ENCODE measurements at regions not wholly inside any gene's neighbourhood (a gene's known extent, or its start where the extent isn't known, plus 50 kb on each side); places are given as distances from the start of the nearest gene placed in this dataset.

- Mint-ChIP-seq H3K4me3 (no peak overlapping the region), H3K4me1 (ENCODE audit: low read depth) (no peaks in the 10 kb centered on the region), H3K36me3 (ENCODE audit: low read depth) (no peaks in the 10 kb centered on the region), H3K27me3 (ENCODE audit: insufficient read depth) (no peaks in the 10 kb centered on the region; the same call in 1 of the 2 replicates), H3K9me3 (no peaks in the 10 kb centered on the region), H3K27ac (no peak overlapping the region)
- DNase-seq, result no peak
- TF ChIP-seq CTCF (IDR thresholded peaks at IDR 0.05), result no peak
These were observed 579.2 kb upstream of the ADGRL2 start for GRCh38 chr1:81221564-81221963.

GRCh38 chr1:81220614-81221071 lies 580.1 kb upstream of the ADGRL2 start:
- H3K27me3 Mint-ChIP-seq (ENCODE audit: insufficient read depth), result no peaks in the 10 kb centered on the region; the same call in 1 of the 2 replicates
- no peak overlapping the region for H3K4me3 Mint-ChIP-seq
- TF ChIP-seq CTCF (IDR thresholded peaks at IDR 0.05), result no peak
- H3K27ac Mint-ChIP-seq, result no peak overlapping the region
- no peak for DNase-seq
- no peaks in the 10 kb centered on the region for H3K4me1 Mint-ChIP-seq (ENCODE audit: low read depth)
- H3K36me3 Mint-ChIP-seq (ENCODE audit: low read depth), result no peaks in the 10 kb centered on the region
- no peaks in the 10 kb centered on the region for H3K9me3 Mint-ChIP-seq

GRCh38 chr1:81217058-81217457 lies 583.7 kb upstream of the ADGRL2 start:
- Mint-ChIP-seq H3K27ac (no peak overlapping the region), H3K4me3 (no peak overlapping the region), H3K9me3 (no peaks in the 10 kb centered on the region; the same call in 1 of the 2 replicates), H3K36me3 (ENCODE audit: low read depth) (no peaks in the 10 kb centered on the region), H3K4me1 (ENCODE audit: low read depth) (no peaks in the 10 kb centered on the region), H3K27me3 (ENCODE audit: insufficient read depth) (no peaks in the 10 kb centered on the region; the same call in 1 of the 2 replicates)
- no peak for DNase-seq
- no peak for TF ChIP-seq CTCF (IDR thresholded peaks at IDR 0.05)

GRCh38 chr1:81213279-81213678 lies 587.5 kb upstream of the ADGRL2 start:
- Mint-ChIP-seq H3K9me3 (no peaks in the 10 kb centered on the region; the same call in 1 of the 2 replicates), H3K27me3 (ENCODE audit: insufficient read depth) (no peaks in the 10 kb centered on the region; the same call in 1 of the 2 replicates), H3K27ac (no peak overlapping the region), H3K36me3 (ENCODE audit: low read depth) (no peaks in the 10 kb centered on the region), H3K4me1 (ENCODE audit: low read depth) (no peaks in the 10 kb centered on the region), H3K4me3 (no peak overlapping the region)
- TF ChIP-seq CTCF (IDR thresholded peaks at IDR 0.05), result no peak
- DNase-seq, result no peak

GRCh38 chr1:81209461-81209860 lies 591.3 kb upstream of the ADGRL2 start:
- Mint-ChIP-seq H3K4me1 (ENCODE audit: low read depth) (no peaks in the 10 kb centered on the region), H3K27me3 (ENCODE audit: insufficient read depth) (peaks cover 4% of the 10 kb centered on the region; the same call in 1 of the 2 replicates), H3K27ac (no peak overlapping the region), H3K9me3 (no peaks in the 10 kb centered on the region; the same call in 1 of the 2 replicates), H3K4me3 (no peak overlapping the region), H3K36me3 (ENCODE audit: low read depth) (no peaks in the 10 kb centered on the region)
- DNase-seq, result no peak
- no peak for TF ChIP-seq CTCF (IDR thresholded peaks at IDR 0.05)

- DNase-seq, result no peak
- no peaks in the 10 kb centered on the region for H3K36me3 Mint-ChIP-seq (ENCODE audit: low read depth)
- TF ChIP-seq CTCF (IDR thresholded peaks at IDR 0.05), result no peak
- H3K4me1 Mint-ChIP-seq (ENCODE audit: low read depth), result no peaks in the 10 kb centered on the region
- H3K27me3 Mint-ChIP-seq (ENCODE audit: insufficient read depth), result peaks cover 4% of the 10 kb centered on the region; the same call in 1 of the 2 replicates
- H3K4me3 Mint-ChIP-seq, result no peak overlapping the region
- H3K9me3 Mint-ChIP-seq, result no peaks in the 10 kb centered on the region; the same call in 1 of the 2 replicates
- no peak overlapping the region for H3K27ac Mint-ChIP-seq
These were observed 592.3 kb upstream of the ADGRL2 start for GRCh38 chr1:81208441-81208840.

All from HFFc6 (cell line).